IMR-90 (cell line): ENCODE measurements at regions not wholly inside any gene's neighbourhood (a gene's known extent, or its start where the extent isn't known, plus 50 kb on each side); places are given as distances from the start of the nearest gene placed in this dataset.

Source experiments
- ATAC-seq: fragments of 200-7000 bp; cut with Tn5 transposase; 2 replicates; pipeline ENCODE4 v1.9.1; 2020; ENCODE audit warnings: low read depth, mild to moderate bottlenecking, moderate library complexity
- BruUV-seq: library from RNA; stranded (reverse); fragments of 400-500 nt; replicated peaks from 2 replicates; lab custom pipeline; 2021; lab: Mats Ljungman, UMichigan
- CTCF ChIA-PET: fragments of 300-600 bp; formaldehyde crosslinking; extraction: SDS; loops from one replicate; lab custom pipeline; 2021; ENCODE audit warnings: antibody characterized with exemption; lab: Yijun Ruan, JAX
- POLR2A ChIA-PET: fragments of 300-600 bp; sonication (Branson Sonifier 250); formaldehyde crosslinking; loops from one replicate; lab custom pipeline; 2022; ENCODE audit warnings: antibody characterized with exemption; ENCODE audit not compliant: unreplicated experiment; lab: Charles Lee
- DNase-seq: peaks from one replicate; pipeline ENCODE4 v3.0.0; 2013
- H2AFZ ChIP-seq: replicated peaks from 2 replicates; pipeline ENCODE3; 2013; ENCODE audit warnings: low read length, mild to moderate bottlenecking; ENCODE audit not compliant: poor library complexity
- H2AK5ac ChIP-seq: 2 replicates; pipeline ENCODE4 v1.6.1; 2013; ENCODE audit warnings: low read depth, low read length, inconsistent platforms
- H2AK9ac ChIP-seq: replicated peaks from 2 replicates; pipeline ENCODE3; 2013; ENCODE audit warnings: mild to moderate bottlenecking, low read depth, low read length, moderate library complexity; ENCODE audit not compliant: poor library complexity
- H2BK120ac ChIP-seq: 2 replicates; pipeline ENCODE4 v1.6.1; 2013; ENCODE audit warnings: low read depth, low read length, inconsistent platforms
- H2BK15ac ChIP-seq: 3 replicates; pipeline ENCODE4 v1.6.1; 2013; ENCODE audit warnings: low read depth, low read length, inconsistent platforms
- H2BK20ac ChIP-seq: 2 replicates; pipeline ENCODE4 v1.6.1; 2013; ENCODE audit warnings: low read depth, mild to moderate bottlenecking, inconsistent platforms, low read length, moderate library complexity
- H2BK5ac ChIP-seq: 2 replicates; pipeline ENCODE4 v1.6.1; 2013; ENCODE audit warnings: mild to moderate bottlenecking, low read depth, low read length, inconsistent platforms; ENCODE audit not compliant: poor library complexity, severe bottlenecking
- H3K14ac ChIP-seq: replicated peaks from 2 replicates; pipeline ENCODE4 v1.6.1; 2013; ENCODE audit warnings: low read depth, low read length, inconsistent platforms
- H3K18ac ChIP-seq: 2 replicates; pipeline ENCODE4 v1.6.1; 2013; ENCODE audit warnings: low read depth, low read length, control low read depth
- H3K23ac ChIP-seq: 2 replicates; pipeline ENCODE4 v1.6.1; 2013; ENCODE audit warnings: low read depth, low read length, inconsistent platforms
- H3K27ac ChIP-seq: 2 replicates; pipeline ENCODE4 v1.5.1; 2013; ENCODE audit warnings: mild to moderate bottlenecking, control low read depth, low read length; ENCODE audit not compliant: insufficient read depth
- H3K27me3 ChIP-seq: 2 replicates; pipeline ENCODE4 v1.6.1; 2013; ENCODE audit warnings: low read length; ENCODE audit not compliant: control insufficient read depth, insufficient read depth
- H3K36me3 ChIP-seq: 2 replicates; pipeline ENCODE4 v1.6.1; 2013; ENCODE audit warnings: low read length, mixed read lengths; ENCODE audit not compliant: control insufficient read depth, insufficient read depth
- H3K4ac ChIP-seq: 2 replicates; pipeline ENCODE4 v1.6.1; 2013; ENCODE audit warnings: low read depth, low read length, inconsistent platforms
- H3K4me1 ChIP-seq: 2 replicates; pipeline ENCODE4 v1.6.1; 2013; ENCODE audit warnings: low read length, mixed read lengths; ENCODE audit not compliant: control insufficient read depth, insufficient read depth
- H3K4me2 ChIP-seq: 2 replicates; pipeline ENCODE4 v1.6.1; 2013; ENCODE audit warnings: low read depth, mild to moderate bottlenecking, control low read depth, low read length, moderate library complexity
- H3K4me3 ChIP-seq: 2 replicates; pipeline ENCODE4 v1.5.1; 2013; ENCODE audit warnings: low read depth, mild to moderate bottlenecking, control low read depth, low read length, moderate library complexity; ENCODE audit not compliant: insufficient read depth
- H3K56ac ChIP-seq: 2 replicates; pipeline ENCODE4 v1.6.1; 2013; ENCODE audit warnings: low read length, inconsistent platforms; ENCODE audit not compliant: insufficient read depth; ENCODE audit errors: extremely low read depth
- H3K79me1 ChIP-seq, 2 experiments: 2 replicates each; pipeline ENCODE4 v1.6.1; 2013; ENCODE audit warnings: low read length in 2 of 2, inconsistent platforms in 1 of 2, low read depth in 1 of 2
- H3K9ac ChIP-seq: 2 replicates; pipeline ENCODE4 v1.6.1; 2013; ENCODE audit warnings: low read depth, low read length, control low read depth
- H3K9me1 ChIP-seq: 2 replicates; pipeline ENCODE4 v1.6.1; 2013; ENCODE audit warnings: low read length, inconsistent platforms; ENCODE audit not compliant: insufficient read depth
- H3K9me3 ChIP-seq: 2 replicates; pipeline ENCODE4 v1.6.1; 2013; ENCODE audit warnings: low read length; ENCODE audit not compliant: control insufficient read depth, insufficient read depth
- H4K20me1 ChIP-seq: 2 replicates; pipeline ENCODE4 v1.6.1; 2013; ENCODE audit warnings: low read length, inconsistent platforms; ENCODE audit not compliant: insufficient read depth
- H4K5ac ChIP-seq: 2 replicates; pipeline ENCODE4 v1.6.1; 2013; ENCODE audit warnings: mild to moderate bottlenecking, low read depth, low read length, control low read depth
- H4K8ac ChIP-seq, 2 experiments: 2 replicates each; pipeline ENCODE4 v1.6.1; 2013; ENCODE audit warnings: low read depth in 2 of 2, low read length in 2 of 2, control low read depth in 1 of 2, inconsistent platforms in 1 of 2
- H4K91ac ChIP-seq: 2 replicates; pipeline ENCODE4 v1.6.1; 2013; ENCODE audit warnings: low read depth, low read length, inconsistent platforms; ENCODE audit not compliant: insufficient read depth
- BHLHE40 ChIP-seq: fragments of 150-350 bp; IDR thresholded peaks from 2 replicates; pipeline ENCODE4 v1.6.1; 2016; ENCODE audit warnings: mild to moderate bottlenecking, low read depth, low read length
- CEBPB ChIP-seq: IDR thresholded peaks from 2 replicates; pipeline ENCODE4 v1.6.1; 2012; ENCODE audit warnings: low read depth, low read length, improper control_type of control experiment
- CHD1 ChIP-seq: IDR thresholded peaks from 2 replicates; pipeline ENCODE4 v1.6.1; 2012; ENCODE audit warnings: low read depth, low read length, improper control_type of control experiment
- FOS ChIP-seq: fragments of 150-350 bp; IDR thresholded peaks from 2 replicates; pipeline ENCODE4 v1.6.1; 2016; ENCODE audit warnings: low read depth, low read length
- MAFK ChIP-seq: IDR thresholded peaks from 2 replicates; pipeline ENCODE4 v1.6.1; 2012; ENCODE audit warnings: low read depth, low read length, improper control_type of control experiment
- MAZ ChIP-seq: IDR thresholded peaks from 2 replicates; pipeline ENCODE4 v1.6.1; 2012; ENCODE audit warnings: low read depth, mild to moderate bottlenecking, low read length, improper control_type of control experiment, moderate library complexity, borderline replicate concordance
- MXI1 ChIP-seq: IDR thresholded peaks from 2 replicates; pipeline ENCODE4 v1.6.1; 2012; ENCODE audit warnings: low read depth, mild to moderate bottlenecking, low read length, moderate library complexity, borderline replicate concordance
- NFE2L2 ChIP-seq: fragments of 150-350 bp; IDR thresholded peaks from 2 replicates; pipeline ENCODE4 v1.6.1; 2016; ENCODE audit warnings: low read depth, mild to moderate bottlenecking, low read length
- POLR2A ChIP-seq: IDR thresholded peaks from 2 replicates; pipeline ENCODE4 v1.6.1; 2012; ENCODE audit warnings: mild to moderate bottlenecking, low read depth, low read length
- RAD21 ChIP-seq: IDR thresholded peaks from 2 replicates; pipeline ENCODE4 v1.6.1; 2012; ENCODE audit warnings: low read length, improper control_type of control experiment
- RCOR1 ChIP-seq: IDR thresholded peaks from 2 replicates; pipeline ENCODE4 v1.6.1; 2012; ENCODE audit warnings: mild to moderate bottlenecking, low read length, improper control_type of control experiment; ENCODE audit not compliant: insufficient replicate concordance
- RFX5 ChIP-seq: IDR thresholded peaks from 2 replicates; pipeline ENCODE4 v1.8.0; 2012; ENCODE audit warnings: low read depth, mild to moderate bottlenecking, low read length, moderate library complexity
- SMC3 ChIP-seq: fragments of 150-350 bp; IDR thresholded peaks from 2 replicates; pipeline ENCODE4 v1.6.1; 2016; ENCODE audit warnings: low read depth, mild to moderate bottlenecking, antibody characterized with exemption, low read length, moderate library complexity
- WGBS, 2 experiments: methylation state at CpG; one replicate each; pipeline versions ENCODE4 v1.1.5 to v1.1.7; 2013; ENCODE audit warnings: missing lambda C conversion rate in 2 of 2; ENCODE audit not compliant: insufficient read length in 1 of 2; ENCODE audit errors: extremely low coverage in 2 of 2; 5-methylcytosine and 5-hydroxymethylcytosine counted together
- dilution Hi-C: fragments of 300-500 bp; cut with HindIII; formaldehyde crosslinking; loops from one replicate; pipeline ENCODE4 v1.14.3; 2018; ENCODE audit warnings: low sequenced_read_pairs; ENCODE audit not compliant: unreplicated experiment
- in situ Hi-C: fragments of 300-500 bp; cut with MboI; formaldehyde crosslinking; loops from 3 replicates; pipeline ENCODE4 v1.14.3; 2019; ENCODE audit warnings: low sequenced_read_pairs, inconsistent platforms, mixed read lengths
- intact Hi-C: fragments of 100-400 bp; cut with micrococcal nuclease; formaldehyde crosslinking; loops from 2 replicates; pipeline ENCODE4 v1.10.0; 2022
- TF ChIP-seq, protein P1 (sequence below): fragments of 150-350 bp; IDR thresholded peaks from 2 replicates; pipeline ENCODE4 v1.6.1; 2016; ENCODE audit warnings: low read depth, mild to moderate bottlenecking, low read length, moderate library complexity, borderline replicate concordance
- TF ChIP-seq, protein P2 (sequence below): fragments of 150-350 bp; IDR thresholded peaks from 2 replicates; pipeline ENCODE4 v1.6.1; 2017; ENCODE audit warnings: mild to moderate bottlenecking, antibody characterized with exemption, low read length, low read depth
- TF ChIP-seq, protein P3 (sequence below): conservative IDR thresholded peaks from 2 replicates; pipeline ENCODE4 v1.5.1; 2012; ENCODE audit warnings: mild to moderate bottlenecking, low read depth, low read length, improper control_type of control experiment

DNA sequence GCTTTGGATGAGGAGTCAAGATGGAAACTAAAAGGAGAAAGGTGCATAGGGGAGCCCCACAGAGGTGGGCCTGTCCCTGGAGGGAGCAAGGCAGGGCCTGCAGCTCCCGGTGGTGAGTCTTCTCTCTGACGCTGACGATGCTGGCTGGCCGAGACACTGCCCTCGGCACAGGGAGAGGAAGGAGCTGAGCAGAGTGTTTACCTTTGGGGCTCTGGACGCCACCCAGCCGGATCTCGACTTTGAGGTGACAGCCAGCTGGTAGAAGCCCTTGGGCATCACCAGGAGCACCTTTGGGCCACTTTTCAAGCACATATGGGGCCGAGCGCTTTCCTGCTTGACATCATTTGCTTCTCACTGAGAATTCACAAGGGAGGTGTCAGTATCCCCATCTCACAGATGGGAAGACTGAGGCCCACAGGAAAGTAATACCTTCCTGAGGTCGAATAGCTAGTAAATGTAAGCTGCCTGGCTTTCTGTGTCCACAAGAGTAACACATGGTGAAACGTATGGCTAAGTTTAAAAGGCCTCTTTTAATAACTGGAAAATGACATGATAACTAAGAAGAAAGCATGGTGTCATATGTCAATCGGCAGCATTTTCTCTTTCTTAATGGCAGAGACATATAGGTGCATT, 294.3 kb upstream of the TNRC6C start:
- peaks cover 3% of the 10 kb centered on the region; the same call in 1 of the 2 replicates for H3K9me3 ChIP-seq
- no peak overlapping the region for H3K56ac ChIP-seq
- 60% methylated on average over 2 of the region's 13 CpGs; no CpG with 5 or more reads in 1 of the 2 experiments for WGBS, 2 experiments
- no peak overlapping the region for H2AFZ ChIP-seq
- H3K36me3 ChIP-seq, result no peaks in the 10 kb centered on the region
- H2AK9ac ChIP-seq, result no peak overlapping the region
- H3K4me3 ChIP-seq, result no peak overlapping the region
- H4K20me1 ChIP-seq, result no peaks in the 10 kb centered on the region
- no peak overlapping the region for H2BK15ac ChIP-seq
- H3K23ac ChIP-seq, result no peak overlapping the region
- peaks cover 10% of the 10 kb centered on the region for H3K27me3 ChIP-seq
- no peaks in the 10 kb centered on the region for H3K79me1 ChIP-seq
- H3K9ac ChIP-seq, result no peak overlapping the region
- DNase-seq (no peak), ATAC-seq (no peak)
- H4K91ac ChIP-seq, result no peak overlapping the region
- H3K4me1 ChIP-seq, result no peaks in the 10 kb centered on the region
- no peak overlapping the region for H4K8ac ChIP-seq
- H2AK5ac ChIP-seq, result no peak overlapping the region
- no peak overlapping the region for H2BK5ac ChIP-seq
- no peak overlapping the region for H4K5ac ChIP-seq
- no peak overlapping the region for H3K4ac ChIP-seq
- H3K4me2 ChIP-seq, result no peak overlapping the region
- in situ Hi-C loops, result no loop called here
- intact Hi-C loops, result no loop called here
- no TSS peak for BruUV-seq
- dilution Hi-C loops, result no loop called here
- ChIA-PET CTCF (no interaction called here), POLR2A (no interaction called here)
- no peak overlapping the region for H3K18ac ChIP-seq
- H3K14ac ChIP-seq, result no peak overlapping the region
- TF ChIP-seq NFE2L2 (no peak), RAD21 (no peak), MAFK (no peak), MXI1 (no peak), BHLHE40 (no peak), RCOR1 (no peak), POLR2A (no peak), FOS (no peak), SMC3 (no peak), CHD1 (no peak), MAZ (no peak), RFX5 (no peak), CEBPB (no peak)
- TF ChIP-seq, protein P1, sequence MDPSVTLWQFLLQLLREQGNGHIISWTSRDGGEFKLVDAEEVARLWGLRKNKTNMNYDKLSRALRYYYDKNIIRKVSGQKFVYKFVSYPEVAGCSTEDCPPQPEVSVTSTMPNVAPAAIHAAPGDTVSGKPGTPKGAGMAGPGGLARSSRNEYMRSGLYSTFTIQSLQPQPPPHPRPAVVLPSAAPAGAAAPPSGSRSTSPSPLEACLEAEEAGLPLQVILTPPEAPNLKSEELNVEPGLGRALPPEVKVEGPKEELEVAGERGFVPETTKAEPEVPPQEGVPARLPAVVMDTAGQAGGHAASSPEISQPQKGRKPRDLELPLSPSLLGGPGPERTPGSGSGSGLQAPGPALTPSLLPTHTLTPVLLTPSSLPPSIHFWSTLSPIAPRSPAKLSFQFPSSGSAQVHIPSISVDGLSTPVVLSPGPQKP, result no peak
- TF ChIP-seq, protein P2, sequence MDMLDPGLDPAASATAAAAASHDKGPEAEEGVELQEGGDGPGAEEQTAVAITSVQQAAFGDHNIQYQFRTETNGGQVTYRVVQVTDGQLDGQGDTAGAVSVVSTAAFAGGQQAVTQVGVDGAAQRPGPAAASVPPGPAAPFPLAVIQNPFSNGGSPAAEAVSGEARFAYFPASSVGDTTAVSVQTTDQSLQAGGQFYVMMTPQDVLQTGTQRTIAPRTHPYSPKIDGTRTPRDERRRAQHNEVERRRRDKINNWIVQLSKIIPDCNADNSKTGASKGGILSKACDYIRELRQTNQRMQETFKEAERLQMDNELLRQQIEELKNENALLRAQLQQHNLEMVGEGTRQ, result no peak
- TF ChIP-seq, protein P3, sequence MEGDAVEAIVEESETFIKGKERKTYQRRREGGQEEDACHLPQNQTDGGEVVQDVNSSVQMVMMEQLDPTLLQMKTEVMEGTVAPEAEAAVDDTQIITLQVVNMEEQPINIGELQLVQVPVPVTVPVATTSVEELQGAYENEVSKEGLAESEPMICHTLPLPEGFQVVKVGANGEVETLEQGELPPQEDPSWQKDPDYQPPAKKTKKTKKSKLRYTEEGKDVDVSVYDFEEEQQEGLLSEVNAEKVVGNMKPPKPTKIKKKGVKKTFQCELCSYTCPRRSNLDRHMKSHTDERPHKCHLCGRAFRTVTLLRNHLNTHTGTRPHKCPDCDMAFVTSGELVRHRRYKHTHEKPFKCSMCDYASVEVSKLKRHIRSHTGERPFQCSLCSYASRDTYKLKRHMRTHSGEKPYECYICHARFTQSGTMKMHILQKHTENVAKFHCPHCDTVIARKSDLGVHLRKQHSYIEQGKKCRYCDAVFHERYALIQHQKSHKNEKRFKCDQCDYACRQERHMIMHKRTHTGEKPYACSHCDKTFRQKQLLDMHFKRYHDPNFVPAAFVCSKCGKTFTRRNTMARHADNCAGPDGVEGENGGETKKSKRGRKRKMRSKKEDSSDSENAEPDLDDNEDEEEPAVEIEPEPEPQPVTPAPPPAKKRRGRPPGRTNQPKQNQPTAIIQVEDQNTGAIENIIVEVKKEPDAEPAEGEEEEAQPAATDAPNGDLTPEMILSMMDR, result no peak
- no peak overlapping the region for H3K27ac ChIP-seq
- no peak overlapping the region for H2BK120ac ChIP-seq
- no peak overlapping the region for H2BK20ac ChIP-seq
- H3K9me1 ChIP-seq, result no peaks in the 10 kb centered on the region
